WTC11 (cell line): ENCODE measurements at regions not wholly inside any gene's neighbourhood (a gene's known extent, or its start where the extent isn't known, plus 50 kb on each side); places are given as distances from the start of the nearest gene placed in this dataset.
"Not testable (repeated sequence)": the region's sequence is repeated elsewhere in the genome, so short reads cannot be mapped to it uniquely, and the experiment has no call there.

Source experiments
- ATAC-seq: fragments of 200-7000 bp; cut with Tn5 transposase; 2 replicates; pipeline ENCODE4 v1.10.0; 2021; ENCODE audit warnings: mild to moderate bottlenecking, moderate library complexity
- CTCF ChIA-PET: fragments of 300-600 bp; sonication (Branson Sonifier 250); formaldehyde crosslinking; loops from one replicate; lab custom pipeline; 2021; ENCODE audit warnings: antibody characterized with exemption; lab: Charles Lee
- POLR2A ChIA-PET: fragments of 350-600 bp; sonication (Branson Sonifier 250); formaldehyde crosslinking; loops from one replicate; lab custom pipeline; 2021; ENCODE audit warnings: antibody characterized with exemption; lab: Charles Lee
- DNase-seq: peaks from one replicate; pipeline ENCODE4 v3.0.0; 2021; ENCODE audit warnings: low spot score
- H3K27ac Mint-ChIP-seq: 2 replicates; pipeline ENCODE4 v1.8.0; 2021; ENCODE audit warnings: mixed read lengths
- H3K27me3 Mint-ChIP-seq: 2 replicates; pipeline ENCODE4 v1.8.0; 2021; ENCODE audit warnings: low read depth, mild to moderate bottlenecking, moderate library complexity, mixed read lengths
- H3K36me3 Mint-ChIP-seq: 2 replicates; pipeline ENCODE4 v1.8.0; 2021; ENCODE audit warnings: mixed read lengths
- H3K4me1 Mint-ChIP-seq: 2 replicates; pipeline ENCODE4 v1.8.0; 2022; ENCODE audit warnings: mixed read lengths
- H3K4me3 Mint-ChIP-seq: 2 replicates; pipeline ENCODE4 v1.8.0; 2021; ENCODE audit warnings: mild to moderate bottlenecking, moderate library complexity, mixed read lengths
- H3K9me3 Mint-ChIP-seq: 2 replicates; pipeline ENCODE4 v1.8.0; 2021; ENCODE audit warnings: mixed read lengths
- ARID4B ChIP-seq: sonication (generic); formaldehyde crosslinking; IDR thresholded peaks from 2 replicates; pipeline ENCODE4 v1.8.0; 2023; ENCODE audit warnings: missing genetic modification reagents, mild to moderate bottlenecking, borderline replicate concordance
- CREB1 ChIP-seq: sonication (generic); formaldehyde crosslinking; IDR thresholded peaks from 2 replicates; pipeline ENCODE4 v1.8.0; 2023; ENCODE audit warnings: mild to moderate bottlenecking, missing genetic modification reagents
- CTCF ChIP-seq: fragments of 200-600 bp; IDR thresholded peaks from 2 replicates; pipeline ENCODE4 v1.8.0; 2022; ENCODE audit warnings: antibody characterized with exemption
- ETV6 ChIP-seq: sonication (generic); formaldehyde crosslinking; IDR thresholded peaks from 2 replicates; pipeline ENCODE4 v1.8.1; 2022; ENCODE audit warnings: mild to moderate bottlenecking, missing genetic modification reagents
- IRF2 ChIP-seq: sonication (generic); formaldehyde crosslinking; IDR thresholded peaks from 2 replicates; pipeline ENCODE4 v1.8.0; 2022; ENCODE audit warnings: low read depth, missing genetic modification reagents, borderline replicate concordance
- NFE2L1 ChIP-seq: sonication (generic); formaldehyde crosslinking; IDR thresholded peaks from 2 replicates; pipeline ENCODE4 v1.8.1; 2023; ENCODE audit warnings: missing genetic modification reagents
- NR3C1 ChIP-seq: sonication (generic); formaldehyde crosslinking; conservative IDR thresholded peaks from 2 replicates; pipeline ENCODE4 v1.8.1; 2023; ENCODE audit warnings: low read depth, mild to moderate bottlenecking, missing genetic modification reagents
- RORB ChIP-seq: fragments of 250-450 bp; sonication (Bioruptor Pico); IDR thresholded peaks from 2 replicates; pipeline ENCODE4 v1.9.0; 2021; ENCODE audit warnings: mild to moderate bottlenecking
- ZNF121 ChIP-seq: sonication (generic); formaldehyde crosslinking; IDR thresholded peaks from 2 replicates; pipeline ENCODE4 v1.8.0; 2023; ENCODE audit warnings: missing genetic modification reagents
- ZNF138 ChIP-seq: sonication (generic); formaldehyde crosslinking; conservative IDR thresholded peaks from 2 replicates; pipeline ENCODE4 v1.8.1; 2022; ENCODE audit warnings: mild to moderate bottlenecking, moderate library complexity, missing genetic modification reagents
- ZNF232 ChIP-seq: sonication (generic); formaldehyde crosslinking; IDR thresholded peaks from 2 replicates; pipeline ENCODE4 v1.8.0; 2022; ENCODE audit warnings: mild to moderate bottlenecking, missing genetic modification reagents
- ZNF317 ChIP-seq: sonication (generic); formaldehyde crosslinking; IDR thresholded peaks from 2 replicates; pipeline ENCODE4 v1.8.1; 2023; ENCODE audit warnings: low read depth, mild to moderate bottlenecking, moderate library complexity, missing genetic modification reagents, borderline replicate concordance
- ZNF425 ChIP-seq: fragments of 250-450 bp; sonication (Bioruptor Pico); conservative IDR thresholded peaks from 2 replicates; pipeline ENCODE4 v1.9.0; 2021; ENCODE audit warnings: mild to moderate bottlenecking
- TF ChIP-seq, protein P1 (sequence below): sonication (generic); formaldehyde crosslinking; conservative IDR thresholded peaks from 2 replicates; pipeline ENCODE4 v1.8.1; 2023; ENCODE audit warnings: mild to moderate bottlenecking, low read depth, missing genetic modification reagents, moderate library complexity

GRCh38 chr2:215249501-215249900, 62.4 kb upstream of the ATIC start:
- TF ChIP-seq ETV6 (no peak), NR3C1 (CRISPR knock-in tag) (no peak), ZNF425 (CRISPR knock-in tag) (no peak), ZNF138 (CRISPR knock-in tag) (no peak), ZNF317 (CRISPR knock-in tag) (no peak), CREB1 (CRISPR knock-in tag) (no peak), ARID4B (no peak), CTCF (no peak), NFE2L1 (no peak), RORB (CRISPR knock-in tag) (no peak), IRF2 (no peak), ZNF121 (CRISPR knock-in tag) (no peak), ZNF232 (no peak)
- TF ChIP-seq, protein P1, sequence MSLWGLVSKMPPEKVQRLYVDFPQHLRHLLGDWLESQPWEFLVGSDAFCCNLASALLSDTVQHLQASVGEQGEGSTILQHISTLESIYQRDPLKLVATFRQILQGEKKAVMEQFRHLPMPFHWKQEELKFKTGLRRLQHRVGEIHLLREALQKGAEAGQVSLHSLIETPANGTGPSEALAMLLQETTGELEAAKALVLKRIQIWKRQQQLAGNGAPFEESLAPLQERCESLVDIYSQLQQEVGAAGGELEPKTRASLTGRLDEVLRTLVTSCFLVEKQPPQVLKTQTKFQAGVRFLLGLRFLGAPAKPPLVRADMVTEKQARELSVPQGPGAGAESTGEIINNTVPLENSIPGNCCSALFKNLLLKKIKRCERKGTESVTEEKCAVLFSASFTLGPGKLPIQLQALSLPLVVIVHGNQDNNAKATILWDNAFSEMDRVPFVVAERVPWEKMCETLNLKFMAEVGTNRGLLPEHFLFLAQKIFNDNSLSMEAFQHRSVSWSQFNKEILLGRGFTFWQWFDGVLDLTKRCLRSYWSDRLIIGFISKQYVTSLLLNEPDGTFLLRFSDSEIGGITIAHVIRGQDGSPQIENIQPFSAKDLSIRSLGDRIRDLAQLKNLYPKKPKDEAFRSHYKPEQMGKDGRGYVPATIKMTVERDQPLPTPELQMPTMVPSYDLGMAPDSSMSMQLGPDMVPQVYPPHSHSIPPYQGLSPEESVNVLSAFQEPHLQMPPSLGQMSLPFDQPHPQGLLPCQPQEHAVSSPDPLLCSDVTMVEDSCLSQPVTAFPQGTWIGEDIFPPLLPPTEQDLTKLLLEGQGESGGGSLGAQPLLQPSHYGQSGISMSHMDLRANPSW: no peak
- peaks cover 55% of the 10 kb centered on the region for H3K9me3 Mint-ChIP-seq
- peaks cover 24% of the 10 kb centered on the region for H3K36me3 Mint-ChIP-seq
- no peak overlapping the region for H3K4me3 Mint-ChIP-seq
- CTCF ChIA-PET: no interaction called here
- DNase-seq (no peak), ATAC-seq (no peak)
- H3K27me3 Mint-ChIP-seq: peaks cover 4% of the 10 kb centered on the region
- POLR2A ChIA-PET: no interaction called here
- no peaks in the 10 kb centered on the region for H3K4me1 Mint-ChIP-seq
- H3K27ac Mint-ChIP-seq: no peak overlapping the region

- H3K27ac Mint-ChIP-seq, H3K36me3 Mint-ChIP-seq, DNase-seq, H3K4me3 Mint-ChIP-seq, H3K27me3 Mint-ChIP-seq, CTCF ChIA-PET, H3K4me1 Mint-ChIP-seq, POLR2A ChIA-PET, ATAC-seq: not testable (repeated sequence)
- peaks cover 23% of the 10 kb centered on the region for H3K9me3 Mint-ChIP-seq
Observed at GRCh38 chr2:215245919-215246318, 65.9 kb upstream of the ATIC start.
